HepG2 (cell line): ENCODE measurements at regions not wholly inside any gene's neighbourhood (a gene's known extent, or its start where the extent isn't known, plus 50 kb on each side); places are given as distances from the start of the nearest gene placed in this dataset.

ENCODE experiments used
- ATAC-seq: fragments of 200-7000 bp; cut with Tn5 transposase; 3 replicates; pipeline ENCODE4 v1.9.1; 2020; ENCODE audit warnings: mild to moderate bottlenecking, moderate library complexity
- BruUV-seq: library from RNA; stranded (reverse); fragments of 400-500 nt; replicated peaks from 2 replicates; lab custom pipeline; 2021; lab: Mats Ljungman, UMichigan
- CTCF ChIA-PET: fragments of 300-600 bp; formaldehyde crosslinking; extraction: SDS; loops from one replicate; lab custom pipeline; 2021; ENCODE audit warnings: low total read pairs, inconsistent platforms, low intra/inter-chr PET ratio; lab: Yijun Ruan, JAX
- POLR2A ChIA-PET: fragments of 350-600 bp; sonication (Branson Sonifier 250); formaldehyde crosslinking; loops from one replicate; lab custom pipeline; 2020; ENCODE audit warnings: antibody characterized with exemption, inconsistent platforms; lab: Yijun Ruan, JAX
- DNase-seq: peaks from one replicate; pipeline ENCODE4 v3.0.0-alpha.2; 2015; ENCODE audit warnings: low spot score
- FAIRE-seq: peaks from 3 replicates; lab custom pipeline; 2011; peaks lifted over from hg19 to GRCh38; lab: Jason Lieb, UNC
- H2AFZ ChIP-seq: one replicate; pipeline ENCODE4 v1.6.1; 2011; ENCODE audit warnings: low read length, inconsistent platforms
- H3K27ac ChIP-seq: fragments of 300-600 bp; 3 replicates; pipeline ENCODE4 v1.8.0; 2011; ENCODE audit warnings: mixed run types, mild to moderate bottlenecking, mixed read lengths, low read length, inconsistent platforms; ENCODE audit not compliant: insufficient read depth; ENCODE audit errors: extremely low read length
- H3K27me3 ChIP-seq, 2 experiments: fragments of 200-600 bp in 1 of 2; 2 replicates in 1 of 2; 3 replicates in 1 of 2; pipeline versions ENCODE4 v1.6.0 to v1.8.0; 2011; ENCODE audit warnings: low read length in 2 of 2, mild to moderate bottlenecking in 2 of 2, moderate library complexity in 2 of 2, inconsistent platforms in 1 of 2; ENCODE audit not compliant: insufficient read depth in 2 of 2, control insufficient read depth in 1 of 2
- H3K36me3 ChIP-seq, 2 experiments: fragments of 200-600 bp in 1 of 2; replicated peaks in 1 of 2; 2 replicates in 1 of 2; 3 replicates in 1 of 2; pipeline versions ENCODE4 v1.5.1 to v1.8.0; 2011; ENCODE audit warnings: low read length in 2 of 2, inconsistent platforms in 1 of 2; ENCODE audit not compliant: insufficient read depth in 2 of 2, control insufficient read depth in 1 of 2
- H3K4me1 ChIP-seq: 2 replicates; pipeline ENCODE4 v1.5.1; 2012; ENCODE audit warnings: low read length, inconsistent platforms; ENCODE audit not compliant: insufficient read depth
- H3K4me2 ChIP-seq: 2 replicates; pipeline ENCODE4 v1.6.0; 2011; ENCODE audit warnings: low read depth, low read length, inconsistent platforms
- H3K4me3 ChIP-seq, 3 experiments: fragments of 200-600 bp in 1 of 3; sonication (generic), shearing (Covaris generic) in 1 of 3; replicated peaks in 1 of 3; 2 replicates each; pipeline ENCODE4 v1.5.1; 2011 to 2016; ENCODE audit warnings: low read length in 3 of 3, inconsistent platforms in 2 of 3, low read depth in 2 of 3, mild to moderate bottlenecking in 2 of 3, control low read depth in 1 of 3, mixed read lengths in 1 of 3; ENCODE audit not compliant: insufficient read depth in 1 of 3
- H3K79me2 ChIP-seq: one replicate; pipeline ENCODE4 v1.6.1; 2011; ENCODE audit warnings: low read length, inconsistent platforms; ENCODE audit not compliant: insufficient read depth
- H3K9ac ChIP-seq: 2 replicates; pipeline ENCODE4 v1.6.0; 2011; ENCODE audit warnings: mild to moderate bottlenecking, low read depth, low read length, inconsistent platforms; ENCODE audit not compliant: insufficient read depth
- H3K9me3 ChIP-seq: 2 replicates; pipeline ENCODE4 v1.5.1; 2012; ENCODE audit warnings: mild to moderate bottlenecking, low read length
- H4K20me1 ChIP-seq: 2 replicates; pipeline ENCODE4 v1.6.0; 2011; ENCODE audit warnings: inconsistent platforms, mild to moderate bottlenecking, low read length, moderate library complexity; ENCODE audit not compliant: insufficient read depth
- ARHGAP35 ChIP-seq: sonication (generic); formaldehyde crosslinking; IDR thresholded peaks from 2 replicates; pipeline ENCODE4 v1.9.0; 2022; ENCODE audit warnings: mild to moderate bottlenecking, inconsistent platforms, moderate library complexity, missing genetic modification reagents, borderline replicate concordance
- ARID4A ChIP-seq: sonication (generic); formaldehyde crosslinking; IDR thresholded peaks from 2 replicates; pipeline ENCODE4 v1.5.0; 2020; ENCODE audit warnings: mild to moderate bottlenecking, missing genetic modification reagents, borderline replicate concordance
- CCDC6 ChIP-seq: sonication (generic); formaldehyde crosslinking; IDR thresholded peaks from 2 replicates; pipeline ENCODE4 v1.8.1; 2022; ENCODE audit warnings: mild to moderate bottlenecking, missing genetic modification reagents, moderate library complexity
- CHCHD3 ChIP-seq: sonication (generic); formaldehyde crosslinking; IDR thresholded peaks from 2 replicates; pipeline ENCODE4 v1.8.0; 2022; ENCODE audit warnings: mild to moderate bottlenecking, missing genetic modification reagents, moderate library complexity
- CREB1 ChIP-seq, 2 experiments: fragments of 450-650 bp in 1 of 2; IDR thresholded peaks; 2 replicates each; pipeline ENCODE4 v1.6.1; 2016 to 2017; ENCODE audit warnings: control low read depth in 1 of 2, mild to moderate bottlenecking in 1 of 2, missing compliant biosample characterization in 1 of 2, missing genetic modification characterization in 1 of 2
- MEF2D ChIP-seq: sonication (generic); formaldehyde crosslinking; IDR thresholded peaks from 2 replicates; pipeline ENCODE4 v1.5.1; 2020; ENCODE audit warnings: mild to moderate bottlenecking, missing genetic modification reagents
- NAIF1 ChIP-seq: sonication (generic); formaldehyde crosslinking; IDR thresholded peaks from 2 replicates; pipeline ENCODE4 v1.5.0; 2020; ENCODE audit warnings: mild to moderate bottlenecking, missing genetic modification reagents, borderline replicate concordance
- TARDBP ChIP-seq: sonication (generic); formaldehyde crosslinking; IDR thresholded peaks from 2 replicates; pipeline ENCODE4 v1.8.0; 2022; ENCODE audit warnings: mild to moderate bottlenecking, missing genetic modification reagents
- ZBTB4 ChIP-seq: sonication (generic); formaldehyde crosslinking; IDR thresholded peaks from 2 replicates; pipeline ENCODE4 v1.4.0; 2020; ENCODE audit warnings: missing genetic modification reagents, mild to moderate bottlenecking, borderline replicate concordance
- ZNF224 ChIP-seq: sonication (generic); formaldehyde crosslinking; IDR thresholded peaks from 2 replicates; pipeline ENCODE4 v1.5.0; 2020; ENCODE audit warnings: mild to moderate bottlenecking, missing genetic modification reagents
- ZNF251 ChIP-seq: sonication (generic); formaldehyde crosslinking; IDR thresholded peaks from 2 replicates; pipeline ENCODE4 v1.9.0; 2021; ENCODE audit warnings: mild to moderate bottlenecking, missing genetic modification reagents
- ZNF576 ChIP-seq: sonication (generic); formaldehyde crosslinking; IDR thresholded peaks from 2 replicates; pipeline ENCODE4 v1.4.0; 2020; ENCODE audit warnings: mild to moderate bottlenecking, missing genetic modification reagents
- ZNF678 ChIP-seq: sonication (generic); formaldehyde crosslinking; IDR thresholded peaks from 2 replicates; pipeline ENCODE4 v1.4.0; 2020; ENCODE audit warnings: mild to moderate bottlenecking, missing genetic modification reagents
- ZNF781 ChIP-seq: sonication (generic); formaldehyde crosslinking; IDR thresholded peaks from 2 replicates; pipeline ENCODE4 v1.5.1; 2020; ENCODE audit warnings: borderline replicate concordance, mild to moderate bottlenecking, missing genetic modification reagents; ENCODE audit errors: not compliant biosample characterization
- WGBS: methylation state at CpG from one replicate; pipeline ENCODE4 v1.1.6; 2017; ENCODE audit warnings: low lambda C conversion rate; 5-methylcytosine and 5-hydroxymethylcytosine counted together
- in situ Hi-C: cut with HindIII; loops from 2 replicates; pipeline ENCODE4 v1.10.0; 2017; ENCODE audit warnings: low pct_unique_long_range_greater_than_20kb; ENCODE audit not compliant: extremely low pct_ligation_motif_present
- intact Hi-C: fragments of 100-400 bp; cut with micrococcal nuclease; formaldehyde crosslinking; loops from one replicate; pipeline ENCODE4 v1.10.0; 2022; ENCODE audit not compliant: unreplicated experiment

- FAIRE-seq (no peak), ATAC-seq (no peak), DNase-seq (no peak)
- intact Hi-C loops, result no loop called here
- ChIA-PET POLR2A (no interaction called here), CTCF (no interaction called here)
- H3K9me3 ChIP-seq, result peaks cover 77% of the 10 kb centered on the region
- no peak overlapping the region for H3K27ac ChIP-seq
- no peak for TF ChIP-seq ZNF251 (CRISPR knock-in tag)
- TF ChIP-seq NAIF1 (CRISPR knock-in tag), result no peak
- no peak for TF ChIP-seq TARDBP
- TF ChIP-seq MEF2D, result no peak
- no peak for TF ChIP-seq ZNF224 (CRISPR knock-in tag)
- no peak for TF ChIP-seq CHCHD3
- TF ChIP-seq ZNF781 (CRISPR knock-in tag), result no peak
- no peak for TF ChIP-seq ZNF576
- no peak for TF ChIP-seq ARID4A (CRISPR knock-in tag)
- TF ChIP-seq ARHGAP35 (CRISPR knock-in tag), result no peak
- no peak for TF ChIP-seq CCDC6
- TF ChIP-seq ZBTB4 (CRISPR knock-in tag), result no peak
- no peak for TF ChIP-seq ZNF678 (CRISPR knock-in tag)
- TF ChIP-seq CREB1 (IDR thresholded peaks at IDR 0.05), result no peak
- TF ChIP-seq CREB1 (CRISPR knock-in tag; IDR thresholded peaks at IDR 0.05), result no peak
- no peaks in the 10 kb centered on the region for H4K20me1 ChIP-seq
- H3K36me3 ChIP-seq, result no peaks in the 10 kb centered on the region
- H3K27me3 ChIP-seq, result no peaks in the 10 kb centered on the region
- in situ Hi-C loops, result no loop called here
- no peak overlapping the region for H3K9ac ChIP-seq
- H2AFZ ChIP-seq, result no peak overlapping the region
- no TSS peak for BruUV-seq
- H3K79me2 ChIP-seq, result no peaks in the 10 kb centered on the region
- no peak overlapping the region for H3K4me3 ChIP-seq
- H3K4me2 ChIP-seq, result no peak overlapping the region
- 3% methylated on average over 2 of the region's 2 CpGs for WGBS
- H3K4me1 ChIP-seq, result no peaks in the 10 kb centered on the region
Observed at GRCh38 chr9:10875752-10876151, 262.9 kb upstream of the PTPRD start.
